T47D (cell line): ENCODE measurements at regions not wholly inside any gene's neighbourhood (a gene's known extent, or its start where the extent isn't known, plus 50 kb on each side); places are given as distances from the start of the nearest gene placed in this dataset.
"Not testable (repeated sequence)": the region's sequence is repeated elsewhere in the genome, so short reads cannot be mapped to it uniquely, and the experiment has no call there.

Experiments
- DNase-seq, 2 experiments: peaks; one replicate each; pipeline versions ENCODE4 v3.0.0 to v3.0.0-alpha.2; 2011 to 2012; ENCODE audit warnings: low read depth in 1 of 2, low spot score in 1 of 2
- JUND ChIP-seq: IDR thresholded peaks from 2 replicates; pipeline ENCODE4 v1.6.1; 2012; ENCODE audit warnings: low read depth
- in situ Hi-C: cut with HindIII; loops from 2 replicates; pipeline ENCODE4 v1.10.0; 2016; ENCODE audit warnings: low sequenced_read_pairs, low pct_unique_long_range_greater_than_20kb

GRCh38 chr21:27776925-27777553 is 810.2 kb upstream of the ADAMTS5 start:
- in situ Hi-C loops: no loop called here
- peak in 1 of 2 experiments; percentile 46 for DNase-seq
- no peak for TF ChIP-seq JUND

GRCh38 chr21:27772816-27773215 is 805.9 kb upstream of the ADAMTS5 start:
- TF ChIP-seq JUND: no peak
- DNase-seq: no peak
- in situ Hi-C loops: no loop called here

- no peak for DNase-seq
- in situ Hi-C loops: no loop called here
- no peak for TF ChIP-seq JUND
These were observed 805.1 kb upstream of the ADAMTS5 start for GRCh38 chr21:27771938-27772483.

GRCh38 chr21:27769763-27770162 is 802.9 kb upstream of the ADAMTS5 start:
- DNase-seq: no peak
- no peak for TF ChIP-seq JUND
- in situ Hi-C loops: no loop called here

GRCh38 chr21:27768046-27768637 is 801.3 kb upstream of the ADAMTS5 start:
- DNase-seq, in situ Hi-C loops: not testable (repeated sequence)

GRCh38 chr21:27764056-27764455 is 797.2 kb upstream of the ADAMTS5 start:
- no peak for DNase-seq
- in situ Hi-C loops: no loop called here
- no peak for TF ChIP-seq JUND

- no peak for TF ChIP-seq JUND
- no peak for DNase-seq
- in situ Hi-C loops: no loop called here
These were observed 794.7 kb upstream of the ADAMTS5 start for GRCh38 chr21:27761623-27762022.

- TF ChIP-seq JUND: no peak
- DNase-seq: peak; percentile 11 to 77
- in situ Hi-C loops: no loop called here
These were observed 792.9 kb upstream of the ADAMTS5 start for GRCh38 chr21:27759820-27760219.

GRCh38 chr21:27759091-27759659 is 792.3 kb upstream of the ADAMTS5 start:
- in situ Hi-C loops: no loop called here
- peak; percentile 2 to 64 for DNase-seq
- no peak for TF ChIP-seq JUND

- TF ChIP-seq JUND: no peak
- in situ Hi-C loops: no loop called here
- no peak for DNase-seq
These were observed 789.3 kb upstream of the ADAMTS5 start for GRCh38 chr21:27756191-27756590.

GRCh38 chr21:27743971-27744564 is 777.2 kb upstream of the ADAMTS5 start:
- no peak for DNase-seq
- in situ Hi-C loops: no loop called here
- no peak for TF ChIP-seq JUND

GRCh38 chr21:27741736-27742135 is 774.8 kb upstream of the ADAMTS5 start:
- TF ChIP-seq JUND: no peak
- in situ Hi-C loops: no loop called here
- no peak for DNase-seq

- TF ChIP-seq JUND: no peak
- no peak for DNase-seq
These were observed 773.2 kb upstream of the ADAMTS5 start for GRCh38 chr21:27740084-27740483.

More at GRCh38 chr21:27740084-27740483, 773.2 kb upstream of the ADAMTS5 start:
- in situ Hi-C loops: no loop called here
